Liver (tissue), 8 donors: ENCODE measurements at regions not wholly inside any gene's neighbourhood (a gene's known extent, or its start where the extent isn't known, plus 50 kb on each side); places are given as distances from the start of the nearest gene placed in this dataset.

Experiments used
- DNase-seq: peaks from one replicate; pipeline ENCODE4 v3.0.0-alpha.2; 2017; ENCODE audit warnings: low spot score
- H3K27ac ChIP-seq, 2 donors: one replicate each; pipeline ENCODE4 v1.7.0; 2013; ENCODE audit warnings: inconsistent platforms in 2 of 2, low read length in 2 of 2, control low read depth in 1 of 2, low read depth in 1 of 2, mild to moderate bottlenecking in 1 of 2
- H3K27me3 ChIP-seq, 4 donors: one replicate each; pipeline versions ENCODE4 v1.6.1 to v1.7.0; 2013; ENCODE audit warnings: low read length in 3 of 4, inconsistent platforms in 1 of 4, mild to moderate bottlenecking in 1 of 4, moderate library complexity in 1 of 4; ENCODE audit not compliant: control insufficient read depth in 4 of 4, insufficient read depth in 4 of 4
- H3K36me3 ChIP-seq, 4 donors: one replicate each; pipeline versions ENCODE4 v1.6.1 to v1.7.0; 2013; ENCODE audit warnings: low read length in 3 of 4, mild to moderate bottlenecking in 3 of 4, low read depth in 1 of 4, moderate library complexity in 1 of 4; ENCODE audit not compliant: control insufficient read depth in 4 of 4, insufficient read depth in 3 of 4
- H3K4me1 ChIP-seq, 4 donors: one replicate each; pipeline versions ENCODE4 v1.6.1 to v1.7.0; 2013; ENCODE audit warnings: low read length in 3 of 4, mild to moderate bottlenecking in 3 of 4, moderate library complexity in 1 of 4; ENCODE audit not compliant: control insufficient read depth in 4 of 4, insufficient read depth in 4 of 4
- H3K4me3 ChIP-seq, 3 donors: one replicate each; pipeline versions ENCODE4 v1.6.1 to v1.7.0; 2013; ENCODE audit warnings: low read length in 3 of 3, control low read depth in 1 of 3, low read depth in 1 of 3, mild to moderate bottlenecking in 1 of 3
- H3K9ac ChIP-seq, 2 donors: one replicate each; pipeline ENCODE4 v1.7.0; 2013; ENCODE audit warnings: low read length in 2 of 2, mild to moderate bottlenecking in 2 of 2, moderate library complexity in 2 of 2, control low read depth in 1 of 2, low read depth in 1 of 2
- H3K9me3 ChIP-seq, 4 donors: one replicate each; pipeline versions ENCODE4 v1.6.1 to v1.7.0; 2013; ENCODE audit warnings: low read length in 3 of 4; ENCODE audit not compliant: control insufficient read depth in 4 of 4
- ATF3 ChIP-seq: IDR thresholded peaks from 2 replicates; pipeline ENCODE4 v1.6.1; 2016; ENCODE audit warnings: antibody characterized with exemption
- EGR1 ChIP-seq, 2 donors: IDR thresholded peaks; 2 replicates each; pipeline ENCODE4 v1.6.1; 2016 to 2018; ENCODE audit warnings: antibody characterized with exemption in 2 of 2, low read depth in 2 of 2
- FOXA1 ChIP-seq: IDR thresholded peaks from 2 replicates; pipeline ENCODE4 v1.6.1; 2016; ENCODE audit warnings: antibody characterized with exemption
- FOXA2 ChIP-seq: IDR thresholded peaks from 2 replicates; pipeline ENCODE4 v1.6.1; 2016; ENCODE audit warnings: antibody characterized with exemption
- GABPA ChIP-seq, 2 donors: IDR thresholded peaks in 1 of 2; conservative IDR thresholded peaks in 1 of 2; 2 replicates each; pipeline ENCODE4 v1.6.1; 2016; ENCODE audit warnings: antibody characterized with exemption in 2 of 2, mild to moderate bottlenecking in 1 of 2, moderate library complexity in 1 of 2
- HNF4A ChIP-seq, 2 donors: conservative IDR thresholded peaks; 2 replicates each; pipeline ENCODE4 v1.6.1; 2016; ENCODE audit warnings: antibody characterized with exemption in 2 of 2, mild to moderate bottlenecking in 2 of 2
- HNF4G ChIP-seq: IDR thresholded peaks from 2 replicates; pipeline ENCODE4 v1.6.1; 2016; ENCODE audit warnings: antibody characterized with exemption
- JUND ChIP-seq, 2 donors: IDR thresholded peaks; 2 replicates each; pipeline ENCODE4 v1.6.1; 2016; ENCODE audit warnings: antibody characterized with exemption in 2 of 2
- MAX ChIP-seq: IDR thresholded peaks from 2 replicates; pipeline ENCODE4 v1.6.1; 2016; ENCODE audit warnings: antibody characterized with exemption
- NR2F2 ChIP-seq: IDR thresholded peaks from 2 replicates; pipeline ENCODE4 v1.6.1; 2016; ENCODE audit warnings: antibody characterized with exemption
- RAD21 ChIP-seq, 2 donors: IDR thresholded peaks; 2 replicates each; pipeline ENCODE4 v1.6.1; 2016; ENCODE audit warnings: antibody characterized with exemption in 2 of 2, mild to moderate bottlenecking in 2 of 2
- RXRA ChIP-seq, 2 donors: IDR thresholded peaks; 2 replicates each; pipeline ENCODE4 v1.6.1; 2017 to 2018; ENCODE audit warnings: antibody characterized with exemption in 2 of 2, mild to moderate bottlenecking in 1 of 2
- SP1 ChIP-seq: IDR thresholded peaks from 2 replicates; pipeline ENCODE4 v1.6.1; 2018; ENCODE audit warnings: antibody characterized with exemption, mild to moderate bottlenecking
- TAF1 ChIP-seq: conservative IDR thresholded peaks from 2 replicates; pipeline ENCODE4 v1.6.1; 2016; ENCODE audit warnings: antibody characterized with exemption, mild to moderate bottlenecking
- YY1 ChIP-seq: IDR thresholded peaks from 2 replicates; pipeline ENCODE4 v1.6.1; 2016; ENCODE audit warnings: antibody characterized with exemption, mild to moderate bottlenecking
- WGBS: extraction: QIAGEN DNeasy Blood & Tissue Kit; methylation state at CpG from one replicate; pipeline ENCODE4 v1.1.7; 2013; 5-methylcytosine and 5-hydroxymethylcytosine counted together
- TF ChIP-seq, protein P1 (sequence below): IDR thresholded peaks from 2 replicates; pipeline ENCODE4 v1.6.1; 2016; ENCODE audit warnings: antibody characterized with exemption, mild to moderate bottlenecking
- TF ChIP-seq, protein P2 (sequence below): fragments of 150-350 bp; IDR thresholded peaks from 2 replicates; pipeline ENCODE4 v1.5.1; 2017; ENCODE audit warnings: improper control_type of control experiment, low read depth, low read length; ENCODE audit not compliant: missing input control
- donor health status: healthy.
- donor health status: healthy.
- donor health status: healthy.
- donor health status: healthy.
- donor health status: healthy.

GRCh38 chr10:33986016-33986415, 651.5 kb upstream of the NRP1 start (continued):
- TF ChIP-seq FOXA2 (no peak), HNF4A (conservative IDR thresholded peaks at IDR 0.05) (no peak)
- TF ChIP-seq, protein P1, sequence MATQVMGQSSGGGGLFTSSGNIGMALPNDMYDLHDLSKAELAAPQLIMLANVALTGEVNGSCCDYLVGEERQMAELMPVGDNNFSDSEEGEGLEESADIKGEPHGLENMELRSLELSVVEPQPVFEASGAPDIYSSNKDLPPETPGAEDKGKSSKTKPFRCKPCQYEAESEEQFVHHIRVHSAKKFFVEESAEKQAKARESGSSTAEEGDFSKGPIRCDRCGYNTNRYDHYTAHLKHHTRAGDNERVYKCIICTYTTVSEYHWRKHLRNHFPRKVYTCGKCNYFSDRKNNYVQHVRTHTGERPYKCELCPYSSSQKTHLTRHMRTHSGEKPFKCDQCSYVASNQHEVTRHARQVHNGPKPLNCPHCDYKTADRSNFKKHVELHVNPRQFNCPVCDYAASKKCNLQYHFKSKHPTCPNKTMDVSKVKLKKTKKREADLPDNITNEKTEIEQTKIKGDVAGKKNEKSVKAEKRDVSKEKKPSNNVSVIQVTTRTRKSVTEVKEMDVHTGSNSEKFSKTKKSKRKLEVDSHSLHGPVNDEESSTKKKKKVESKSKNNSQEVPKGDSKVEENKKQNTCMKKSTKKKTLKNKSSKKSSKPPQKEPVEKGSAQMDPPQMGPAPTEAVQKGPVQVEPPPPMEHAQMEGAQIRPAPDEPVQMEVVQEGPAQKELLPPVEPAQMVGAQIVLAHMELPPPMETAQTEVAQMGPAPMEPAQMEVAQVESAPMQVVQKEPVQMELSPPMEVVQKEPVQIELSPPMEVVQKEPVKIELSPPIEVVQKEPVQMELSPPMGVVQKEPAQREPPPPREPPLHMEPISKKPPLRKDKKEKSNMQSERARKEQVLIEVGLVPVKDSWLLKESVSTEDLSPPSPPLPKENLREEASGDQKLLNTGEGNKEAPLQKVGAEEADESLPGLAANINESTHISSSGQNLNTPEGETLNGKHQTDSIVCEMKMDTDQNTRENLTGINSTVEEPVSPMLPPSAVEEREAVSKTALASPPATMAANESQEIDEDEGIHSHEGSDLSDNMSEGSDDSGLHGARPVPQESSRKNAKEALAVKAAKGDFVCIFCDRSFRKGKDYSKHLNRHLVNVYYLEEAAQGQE = no peak

- WGBS = 74% methylated on average over 3 of the region's 3 CpGs
- Histone ChIP-seq H3K9ac (no peak overlapping the region), H3K27me3 (no peaks in the 10 kb centered on the region), H3K27ac (no peak overlapping the region), H3K9me3 (no peaks in the 10 kb centered on the region), H3K4me1 (peaks cover 0 to 4% (median under 1%) of the 10 kb centered on the region in 4 donors), H3K36me3 (no peaks in the 10 kb centered on the region), H3K4me3 (no peak overlapping the region)
- TF ChIP-seq FOXA2 (no peak), FOXA1 (no peak), MAX (no peak), HNF4G (no peak), SP1 (no peak), HNF4A (conservative IDR thresholded peaks at IDR 0.05) (no peak), NR2F2 (no peak), EGR1 (IDR thresholded peaks at IDR 0.05; ENCODE audit: low read depth in 2 of 2) (no peak), RAD21 (IDR thresholded peaks at IDR 0.05) (no peak), TAF1 (no peak), YY1 (no peak), JUND (IDR thresholded peaks at IDR 0.05) (no peak), RXRA (IDR thresholded peaks at IDR 0.05) (no peak), ATF3 (no peak), GABPA (IDR thresholded peaks at IDR 0.05 in 1 of 2, conservative IDR thresholded peaks at IDR 0.05 in 1 of 2) (no peak)
- TF ChIP-seq, protein P2, sequence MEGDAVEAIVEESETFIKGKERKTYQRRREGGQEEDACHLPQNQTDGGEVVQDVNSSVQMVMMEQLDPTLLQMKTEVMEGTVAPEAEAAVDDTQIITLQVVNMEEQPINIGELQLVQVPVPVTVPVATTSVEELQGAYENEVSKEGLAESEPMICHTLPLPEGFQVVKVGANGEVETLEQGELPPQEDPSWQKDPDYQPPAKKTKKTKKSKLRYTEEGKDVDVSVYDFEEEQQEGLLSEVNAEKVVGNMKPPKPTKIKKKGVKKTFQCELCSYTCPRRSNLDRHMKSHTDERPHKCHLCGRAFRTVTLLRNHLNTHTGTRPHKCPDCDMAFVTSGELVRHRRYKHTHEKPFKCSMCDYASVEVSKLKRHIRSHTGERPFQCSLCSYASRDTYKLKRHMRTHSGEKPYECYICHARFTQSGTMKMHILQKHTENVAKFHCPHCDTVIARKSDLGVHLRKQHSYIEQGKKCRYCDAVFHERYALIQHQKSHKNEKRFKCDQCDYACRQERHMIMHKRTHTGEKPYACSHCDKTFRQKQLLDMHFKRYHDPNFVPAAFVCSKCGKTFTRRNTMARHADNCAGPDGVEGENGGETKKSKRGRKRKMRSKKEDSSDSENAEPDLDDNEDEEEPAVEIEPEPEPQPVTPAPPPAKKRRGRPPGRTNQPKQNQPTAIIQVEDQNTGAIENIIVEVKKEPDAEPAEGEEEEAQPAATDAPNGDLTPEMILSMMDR = no peak
- TF ChIP-seq, protein P1 = no peak
- DNase-seq = no peak
These were observed 648.5 kb upstream of the NRP1 start for GRCh38 chr10:33982995-33983394.
